Right forelimb (tissue), 1 donor: ENCODE measurements at regions not wholly inside any gene's neighbourhood (a gene's known extent, or its start where the extent isn't known, plus 50 kb on each side); places are given as distances from the start of the nearest gene placed in this dataset.
"Not testable (repeated sequence)": the region's sequence is repeated elsewhere in the genome, so short reads cannot be mapped to it uniquely, and the experiment has no call there.

ENCODE experiments used
- DNase-seq: peaks from one replicate; pipeline ENCODE4 v3.0.0-alpha.2; 2018

- DNase-seq, result not testable (repeated sequence)
Observed at GRCh38 chr4:26257444-26257843, 63.4 kb upstream of the RBPJ start.

DNA sequence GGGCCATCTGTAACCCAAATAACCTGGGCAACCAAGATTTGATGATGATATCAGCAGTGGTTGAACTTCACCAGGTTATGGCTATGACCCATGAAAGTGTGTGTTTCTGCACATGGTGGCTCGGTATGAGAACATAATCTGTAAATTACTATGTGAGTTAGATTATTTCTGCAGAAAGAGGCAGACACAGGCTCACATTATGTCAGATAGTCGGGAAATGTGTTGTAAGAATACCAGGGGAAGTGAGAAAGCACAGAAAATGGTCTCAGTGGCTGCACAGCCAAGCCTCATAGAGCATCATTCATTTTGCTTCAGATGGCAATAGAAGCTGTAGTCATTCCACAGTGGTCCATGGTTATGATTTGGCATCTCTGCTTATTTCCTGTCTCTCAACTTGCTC, 63.0 kb upstream of the RBPJ start:
- no peak for DNase-seq

DNA sequence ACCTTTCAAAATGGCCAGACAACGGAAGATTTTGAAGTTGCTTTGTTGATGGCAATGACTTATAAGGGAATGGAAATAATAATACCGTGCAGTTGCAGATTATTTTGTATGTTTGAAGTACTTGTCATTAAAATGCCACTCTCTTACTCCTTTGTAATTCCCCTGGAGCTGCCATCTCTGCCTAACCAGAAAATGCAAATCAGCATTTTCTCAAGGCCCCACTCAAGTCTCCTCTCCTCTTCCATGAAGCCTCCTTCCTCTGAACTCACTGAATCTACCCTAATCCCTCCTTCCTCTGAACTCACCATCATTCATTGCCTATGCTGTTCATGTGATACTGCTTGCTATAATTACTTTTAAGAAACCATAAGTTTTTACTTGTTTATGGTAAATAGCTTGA, 60.2 kb upstream of the RBPJ start:
- no peak for DNase-seq

DNA sequence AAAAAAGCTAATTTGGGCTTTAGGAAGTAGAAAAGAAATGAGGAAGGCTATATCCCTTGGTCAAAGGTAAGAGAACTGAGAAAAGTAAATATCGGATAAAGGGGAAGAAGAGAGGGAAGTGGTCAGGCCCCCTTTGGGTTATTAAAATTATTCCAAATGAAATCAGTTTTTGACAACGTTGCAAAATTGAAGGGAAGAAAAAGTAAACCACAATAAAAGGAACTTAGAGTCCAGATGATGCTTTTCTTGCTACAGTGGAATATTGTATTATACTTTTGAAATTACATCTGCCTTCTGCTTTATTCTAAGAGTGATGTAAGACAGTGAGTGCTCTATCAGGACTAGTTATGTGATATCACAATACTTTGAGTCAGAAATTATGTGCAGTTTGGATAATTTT, 59.4 kb upstream of the RBPJ start:
- no peak for DNase-seq

DNA sequence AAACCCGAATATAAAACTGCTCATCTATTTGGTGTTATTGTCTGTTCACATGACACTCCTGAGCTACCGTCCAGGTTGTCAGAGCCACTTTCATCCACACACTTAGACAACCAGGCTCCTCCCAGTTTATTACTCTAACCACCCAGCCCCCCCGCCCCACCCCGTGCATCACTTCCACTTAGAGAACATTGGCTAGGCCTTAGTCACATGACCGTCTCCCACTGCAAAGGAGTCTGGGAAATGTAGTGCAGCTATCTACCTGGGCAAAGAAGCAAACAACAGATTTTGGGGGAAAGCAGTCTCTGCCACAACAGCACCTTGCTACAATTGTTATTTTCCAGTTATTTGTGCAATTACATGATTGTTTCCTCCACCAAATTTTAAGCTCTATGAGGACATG, 57.6 kb upstream of the RBPJ start:
- no peak for DNase-seq

DNA sequence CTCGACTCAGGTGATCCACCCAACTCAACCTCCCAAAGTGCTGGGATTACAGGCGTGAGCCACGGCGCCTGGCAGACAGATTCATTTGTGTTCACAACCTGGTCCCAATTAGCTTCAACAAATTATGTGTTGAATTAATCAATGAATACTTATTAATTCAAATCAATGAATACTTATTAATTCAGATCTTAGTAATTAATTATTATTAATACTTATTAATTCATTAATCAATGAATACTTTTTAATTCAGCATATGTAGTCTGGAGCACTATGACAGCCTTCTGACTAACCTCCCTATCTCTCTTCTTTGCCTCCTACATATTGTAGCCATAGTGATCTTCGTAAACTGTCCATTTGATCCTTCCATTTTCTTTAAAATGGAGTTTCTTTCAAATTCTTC, 56.7 kb upstream of the RBPJ start:
- DNase-seq, result no peak

DNA sequence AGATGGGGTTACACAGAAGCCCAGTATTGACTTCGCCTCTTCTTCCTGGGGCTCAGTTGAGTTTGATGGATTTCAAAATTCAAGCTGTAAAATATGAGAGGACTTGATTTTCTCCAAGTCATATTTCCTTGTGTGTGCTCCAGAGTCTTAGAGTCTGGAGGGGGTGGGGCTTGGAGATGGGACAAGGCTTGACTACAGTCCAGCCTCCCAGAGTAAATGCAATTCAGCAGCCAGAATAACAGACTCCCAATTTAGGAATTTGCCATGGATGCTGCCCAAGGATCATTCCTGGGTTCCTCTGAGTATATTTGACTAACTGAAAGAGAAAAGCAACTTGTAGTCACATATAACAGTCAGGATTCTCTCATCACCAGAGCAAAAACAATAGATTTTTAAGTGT, 53.7 kb upstream of the RBPJ start:
- peak; percentile 84 for DNase-seq

- DNase-seq, result no peak
Observed at GRCh38 chr4:26268246-26268645, 52.6 kb upstream of the RBPJ start.

DNA sequence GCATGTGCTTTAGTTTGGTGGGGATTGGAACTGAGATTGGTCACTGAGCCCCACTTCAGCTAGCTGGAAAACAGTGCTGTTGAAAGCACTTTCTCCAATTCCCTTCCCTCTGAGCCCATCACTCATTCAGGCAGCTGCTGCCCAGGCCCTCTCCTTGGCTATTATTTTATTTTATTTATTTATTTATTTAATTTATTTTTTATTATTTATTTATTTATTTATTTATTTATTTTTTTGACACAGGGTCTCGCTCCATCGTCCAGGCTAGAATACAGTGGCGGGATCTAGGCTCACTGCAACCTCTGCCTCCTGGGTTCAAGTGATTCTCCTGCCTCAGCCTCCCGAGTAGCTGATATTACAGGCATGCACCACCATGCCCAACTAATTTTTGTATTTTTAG, 51.8 kb upstream of the RBPJ start:
- no peak for DNase-seq
